Breast epithelium (tissue), 3 donors: ENCODE measurements at regions not wholly inside any gene's neighbourhood (a gene's known extent, or its start where the extent isn't known, plus 50 kb on each side); places are given as distances from the start of the nearest gene placed in this dataset.

Experiments
- CTCF ChIP-seq, 3 donors: fragments of 450-650 bp; IDR thresholded peaks; one replicate each; pipeline ENCODE4 v1.5.1; 2016 to 2017; ENCODE audit warnings: antibody characterized with exemption in 3 of 3, mild to moderate bottlenecking in 3 of 3, moderate library complexity in 3 of 3
- POLR2AphosphoS5 ChIP-seq, 3 donors: sonication (generic); formaldehyde crosslinking; IDR thresholded peaks; one replicate each; pipeline ENCODE4 v1.6.1; 2017; ENCODE audit warnings: antibody characterized with exemption in 3 of 3

- TF ChIP-seq CTCF (IDR thresholded peaks at IDR 0.05) (no peak), POLR2AphosphoS5 (IDR thresholded peaks at IDR 0.05) (no peak)
Observed at GRCh38 chr3:117168896-117169295, 459.3 kb downstream of the TUSC7 start.
